ENCODE measurements at regions not wholly inside any gene's neighbourhood (a gene's known extent, or its start where the extent isn't known, plus 50 kb on each side); places are given as distances from the start of the nearest gene placed in this dataset.

DNA sequence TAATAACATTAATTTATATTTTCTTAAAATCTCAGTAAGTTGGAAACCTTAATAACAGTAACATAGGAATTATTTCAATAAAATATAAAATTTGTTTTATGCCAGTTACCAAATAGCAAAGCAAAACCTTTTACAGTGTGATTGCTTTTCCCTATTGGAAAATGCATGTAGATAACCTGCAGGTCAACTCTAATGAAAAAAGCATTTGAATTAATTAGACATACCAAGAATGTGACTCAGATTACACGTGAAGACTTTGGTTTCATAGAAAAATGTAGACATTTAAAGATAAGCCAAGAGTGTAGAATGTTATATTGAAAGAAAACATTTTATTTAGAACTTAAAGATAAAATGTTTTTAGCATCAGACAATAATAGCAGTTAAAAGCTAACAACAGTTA, 888.1 kb downstream of the TMEM121 start:
- TF ChIP-seq, protein P1, sequence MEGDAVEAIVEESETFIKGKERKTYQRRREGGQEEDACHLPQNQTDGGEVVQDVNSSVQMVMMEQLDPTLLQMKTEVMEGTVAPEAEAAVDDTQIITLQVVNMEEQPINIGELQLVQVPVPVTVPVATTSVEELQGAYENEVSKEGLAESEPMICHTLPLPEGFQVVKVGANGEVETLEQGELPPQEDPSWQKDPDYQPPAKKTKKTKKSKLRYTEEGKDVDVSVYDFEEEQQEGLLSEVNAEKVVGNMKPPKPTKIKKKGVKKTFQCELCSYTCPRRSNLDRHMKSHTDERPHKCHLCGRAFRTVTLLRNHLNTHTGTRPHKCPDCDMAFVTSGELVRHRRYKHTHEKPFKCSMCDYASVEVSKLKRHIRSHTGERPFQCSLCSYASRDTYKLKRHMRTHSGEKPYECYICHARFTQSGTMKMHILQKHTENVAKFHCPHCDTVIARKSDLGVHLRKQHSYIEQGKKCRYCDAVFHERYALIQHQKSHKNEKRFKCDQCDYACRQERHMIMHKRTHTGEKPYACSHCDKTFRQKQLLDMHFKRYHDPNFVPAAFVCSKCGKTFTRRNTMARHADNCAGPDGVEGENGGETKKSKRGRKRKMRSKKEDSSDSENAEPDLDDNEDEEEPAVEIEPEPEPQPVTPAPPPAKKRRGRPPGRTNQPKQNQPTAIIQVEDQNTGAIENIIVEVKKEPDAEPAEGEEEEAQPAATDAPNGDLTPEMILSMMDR (IDR thresholded peaks at IDR 0.05; ENCODE audit: low read depth, low read length) = no peak
- TF ChIP-seq POLR2A (IDR thresholded peaks at IDR 0.05; ENCODE audit: extremely low read depth, insufficient read length) (no peak), MYC (IDR thresholded peaks at IDR 0.05; ENCODE audit: low read depth, low read length) (no peak)
- TF ChIP-seq, protein P2, sequence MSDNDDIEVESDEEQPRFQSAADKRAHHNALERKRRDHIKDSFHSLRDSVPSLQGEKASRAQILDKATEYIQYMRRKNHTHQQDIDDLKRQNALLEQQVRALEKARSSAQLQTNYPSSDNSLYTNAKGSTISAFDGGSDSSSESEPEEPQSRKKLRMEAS (IDR thresholded peaks at IDR 0.05; ENCODE audit: low read depth, low read length) = no peak

All from NB4 (cell line).